ENCODE measurements at regions not wholly inside any gene's neighbourhood (a gene's known extent, or its start where the extent isn't known, plus 50 kb on each side); places are given as distances from the start of the nearest gene placed in this dataset.

DNA sequence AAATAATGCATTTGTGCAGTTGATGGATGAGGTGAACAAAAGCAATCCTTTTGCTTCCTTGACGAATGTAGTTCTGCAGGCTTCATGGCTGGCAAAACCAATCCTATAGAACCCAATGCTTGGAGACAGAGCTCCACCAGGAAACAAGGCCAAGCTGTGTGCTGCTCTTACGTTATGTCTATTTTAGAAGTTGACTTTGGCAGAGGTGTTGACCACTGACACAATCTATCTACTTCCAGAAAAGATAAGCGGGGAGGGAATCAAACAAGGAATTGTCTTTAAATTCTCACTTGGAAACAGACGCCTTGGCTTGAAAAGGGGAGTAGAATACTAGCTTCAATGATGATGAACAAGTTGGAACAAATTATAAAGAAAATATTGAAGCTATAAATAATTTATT is 211.2 kb downstream of the SETD4 start:
- no peak overlapping the region for H3K4me2 ChIP-seq (ENCODE audit: unreplicated experiment)
- H3K79me2 ChIP-seq (ENCODE audit: insufficient read depth) = no peaks in the 10 kb centered on the region
- no peaks in the 10 kb centered on the region for H3K9me2 ChIP-seq (ENCODE audit: insufficient read depth)
- no peaks in the 10 kb centered on the region for H4K20me1 ChIP-seq (ENCODE audit: insufficient read depth)
- peaks cover 15% of the 10 kb centered on the region for H3F3A ChIP-seq (ENCODE audit: insufficient read depth)
- H3K9me3 ChIP-seq (ENCODE audit: low read depth) = no peaks in the 10 kb centered on the region
- 89% methylated on average over 4 of the region's 4 CpGs for WGBS, 2 experiments (ENCODE audit: low coverage in 1 of 2, low lambda C conversion rate in 2 of 2, missing lambda C conversion rate in 2 of 2)
- no peak overlapping the region for H3K27ac ChIP-seq
- H3K9ac ChIP-seq = no peak overlapping the region
- in situ Hi-C loops (cut with MboI) = loop anchor here (25.0 kb wide), 3 partner anchors 437 to 812 kb away; partner anchors contain the start of gene RUNX1
- no peaks in the 10 kb centered on the region for H3K36me3 ChIP-seq (ENCODE audit: low read depth)
- H2AFZ ChIP-seq = no peak overlapping the region
- peaks cover 19% of the 10 kb centered on the region for H3K4me1 ChIP-seq (ENCODE audit: insufficient read depth)
- no peak overlapping the region for H3K4me3 ChIP-seq
- DNase-seq = no peak
- no peak for TF ChIP-seq EZH2 (IDR thresholded peaks at IDR 0.05; ENCODE audit: insufficient read depth, poor library complexity, severe bottlenecking)
- TF ChIP-seq EZH2phosphoT487 (IDR thresholded peaks at IDR 0.05; ENCODE audit: insufficient read depth, low read depth) = no peak
- no peaks in the 10 kb centered on the region for H3K27me3 ChIP-seq (replicated peaks; ENCODE audit: insufficient read depth)

- DNase-seq = peak; percentile 23
- H4K20me1 ChIP-seq (ENCODE audit: insufficient read depth) = no peaks in the 10 kb centered on the region
- no peak for TF ChIP-seq EZH2 (IDR thresholded peaks at IDR 0.05; ENCODE audit: insufficient read depth, poor library complexity, severe bottlenecking)
- no peak for TF ChIP-seq EZH2phosphoT487 (IDR thresholded peaks at IDR 0.05; ENCODE audit: insufficient read depth, low read depth)
- no peak overlapping the region for H3K9ac ChIP-seq
- no peak overlapping the region for H3K27ac ChIP-seq
- no peak overlapping the region for H3K4me2 ChIP-seq (ENCODE audit: unreplicated experiment)
- no peaks in the 10 kb centered on the region for H3K9me3 ChIP-seq (ENCODE audit: low read depth)
- in situ Hi-C loops (cut with MboI) = loop anchor here (25.0 kb wide), 3 partner anchors 432 to 807 kb away; partner anchors contain the start of gene RUNX1
- no peaks in the 10 kb centered on the region; the same call in 1 of the 2 replicates for H3F3A ChIP-seq (ENCODE audit: insufficient read depth)
- no peak overlapping the region for H3K4me3 ChIP-seq
- no peak overlapping the region for H2AFZ ChIP-seq
- no peaks in the 10 kb centered on the region for H3K79me2 ChIP-seq (ENCODE audit: insufficient read depth)
- H3K36me3 ChIP-seq (ENCODE audit: low read depth) = no peaks in the 10 kb centered on the region
- peaks cover under 1% of the 10 kb centered on the region; the same call in 1 of the 2 replicates for H3K4me1 ChIP-seq (ENCODE audit: insufficient read depth)
- 41 to 46% methylated on average over 7 of the region's 7 CpGs for WGBS, 2 experiments (ENCODE audit: low coverage in 1 of 2, low lambda C conversion rate in 2 of 2, missing lambda C conversion rate in 2 of 2)
- no peaks in the 10 kb centered on the region for H3K9me2 ChIP-seq (ENCODE audit: insufficient read depth)
- H3K27me3 ChIP-seq (replicated peaks; ENCODE audit: insufficient read depth) = no peaks in the 10 kb centered on the region
Measured at GRCh38 chr21:35843911-35844667, 216.2 kb downstream of the SETD4 start.

- H3K27me3 ChIP-seq (replicated peaks; ENCODE audit: insufficient read depth) = no peaks in the 10 kb centered on the region
- 93% methylated on average over 2 of the region's 2 CpGs for WGBS, 2 experiments (ENCODE audit: low coverage in 1 of 2, low lambda C conversion rate in 2 of 2, missing lambda C conversion rate in 2 of 2)
- H3K4me1 ChIP-seq (ENCODE audit: insufficient read depth) = no peaks in the 10 kb centered on the region
- H3K4me3 ChIP-seq = no peak overlapping the region
- TF ChIP-seq EZH2phosphoT487 (IDR thresholded peaks at IDR 0.05; ENCODE audit: insufficient read depth, low read depth) (no peak), EZH2 (IDR thresholded peaks at IDR 0.05; ENCODE audit: insufficient read depth, poor library complexity, severe bottlenecking) (no peak)
- no peak overlapping the region for H3K4me2 ChIP-seq (ENCODE audit: unreplicated experiment)
- no peak overlapping the region for H2AFZ ChIP-seq
- H3F3A ChIP-seq (ENCODE audit: insufficient read depth) = no peaks in the 10 kb centered on the region; the same call in 1 of the 2 replicates
- no peaks in the 10 kb centered on the region for H3K9me3 ChIP-seq (ENCODE audit: low read depth)
- no peaks in the 10 kb centered on the region for H4K20me1 ChIP-seq (ENCODE audit: insufficient read depth)
- in situ Hi-C loops (cut with MboI) = loop anchor here (25.0 kb wide), 3 partner anchors 429 to 804 kb away; partner anchors contain the start of gene RUNX1
- no peaks in the 10 kb centered on the region for H3K9me2 ChIP-seq (ENCODE audit: insufficient read depth)
- no peaks in the 10 kb centered on the region for H3K36me3 ChIP-seq (ENCODE audit: low read depth)
- DNase-seq = no peak
- H3K27ac ChIP-seq = no peak overlapping the region
- H3K79me2 ChIP-seq (ENCODE audit: insufficient read depth) = no peaks in the 10 kb centered on the region
- H3K9ac ChIP-seq = no peak overlapping the region
Measured at GRCh38 chr21:35840949-35841348, 219.4 kb downstream of the SETD4 start.

DNA sequence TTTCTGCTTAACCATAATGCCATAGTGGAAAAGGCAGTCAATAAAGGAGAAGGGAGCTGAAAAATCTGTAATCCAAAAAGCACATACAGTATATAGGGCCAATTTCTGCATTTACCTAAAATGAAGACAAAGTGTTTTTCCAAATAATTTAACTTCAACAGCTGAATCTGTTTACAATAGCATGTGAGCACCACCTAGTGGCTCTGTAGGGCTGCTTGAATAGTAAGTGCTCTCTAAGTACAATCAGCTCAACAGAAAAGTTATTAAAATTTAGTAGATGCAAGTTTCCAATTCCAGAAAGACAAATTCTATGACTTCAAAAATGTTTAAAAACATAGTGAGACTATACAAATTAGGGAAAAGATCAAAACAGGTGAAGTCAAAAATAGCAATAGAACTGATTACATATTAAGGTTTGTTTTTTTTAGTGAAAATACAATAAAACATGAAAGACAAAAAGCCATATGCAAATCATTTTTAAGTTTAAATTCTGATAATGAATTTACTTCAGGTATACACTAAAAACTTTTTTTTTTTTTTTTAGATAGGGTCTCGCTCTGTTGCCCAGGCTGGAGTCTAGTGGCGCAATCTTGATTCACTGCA is 220.0 kb downstream of the SETD4 start:
- no peaks in the 10 kb centered on the region; the same call in 1 of the 2 replicates for H3F3A ChIP-seq (ENCODE audit: insufficient read depth)
- in situ Hi-C loops (cut with MboI) = loop anchor here (25.0 kb wide), 3 partner anchors 428 to 803 kb away; partner anchors contain the start of gene RUNX1
- no peak overlapping the region for H3K27ac ChIP-seq
- TF ChIP-seq EZH2phosphoT487 (IDR thresholded peaks at IDR 0.05; ENCODE audit: insufficient read depth, low read depth) (no peak), EZH2 (IDR thresholded peaks at IDR 0.05; ENCODE audit: insufficient read depth, poor library complexity, severe bottlenecking) (no peak)
- no peaks in the 10 kb centered on the region for H3K9me2 ChIP-seq (ENCODE audit: insufficient read depth)
- no peak overlapping the region for H3K4me3 ChIP-seq
- no peaks in the 10 kb centered on the region for H3K79me2 ChIP-seq (ENCODE audit: insufficient read depth)
- no peaks in the 10 kb centered on the region for H3K27me3 ChIP-seq (replicated peaks; ENCODE audit: insufficient read depth)
- H2AFZ ChIP-seq = no peak overlapping the region
- no peaks in the 10 kb centered on the region for H3K36me3 ChIP-seq (ENCODE audit: low read depth)
- H3K4me1 ChIP-seq (ENCODE audit: insufficient read depth) = no peaks in the 10 kb centered on the region
- H3K9ac ChIP-seq = no peak overlapping the region
- DNase-seq = peak; percentile 83
- no peaks in the 10 kb centered on the region for H4K20me1 ChIP-seq (ENCODE audit: insufficient read depth)
- no peaks in the 10 kb centered on the region for H3K9me3 ChIP-seq (ENCODE audit: low read depth)
- 98 to 100% methylated on average over 2 of the region's 2 CpGs for WGBS, 2 experiments (ENCODE audit: low coverage in 1 of 2, low lambda C conversion rate in 2 of 2, missing lambda C conversion rate in 2 of 2)
- H3K4me2 ChIP-seq (ENCODE audit: unreplicated experiment) = no peak overlapping the region
